NCI-H1092 (cell line): ENCODE measurements at regions not wholly inside any gene's neighbourhood (a gene's known extent, or its start where the extent isn't known, plus 50 kb on each side); places are given as distances from the start of the nearest gene placed in this dataset.

Experiments used
- DNase-seq: peaks from one replicate; lab custom pipeline; 2025; lab: John Stamatoyannopoulos, UW

DNA sequence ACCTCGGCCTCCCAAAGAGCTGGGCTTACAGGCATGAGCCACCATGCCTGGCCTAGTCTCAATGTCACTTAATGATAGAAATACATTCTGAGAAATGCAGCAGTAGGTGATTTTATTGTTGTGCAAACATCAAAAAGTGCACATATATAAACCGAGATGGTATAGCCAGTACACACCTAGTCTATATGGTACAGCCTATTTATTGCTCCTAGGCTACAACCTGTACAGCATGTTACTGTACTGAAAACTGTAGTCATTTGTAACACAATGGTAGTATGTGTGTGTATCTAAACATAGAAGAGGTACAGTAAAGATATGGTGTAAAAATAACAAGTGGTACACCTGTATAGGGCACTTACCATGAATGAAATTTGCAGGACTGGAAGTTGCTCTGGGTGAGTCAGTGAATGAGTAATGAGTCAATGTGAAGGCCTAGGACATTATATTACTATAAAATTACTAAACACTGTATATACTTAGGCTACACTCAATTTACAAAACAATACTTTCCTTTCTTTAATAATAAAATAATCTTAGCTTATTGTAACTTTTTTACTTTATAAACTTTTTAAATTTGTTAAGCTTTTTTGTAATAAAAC is 166.7 kb upstream of the SYT1 start:
- no peak for DNase-seq

DNA sequence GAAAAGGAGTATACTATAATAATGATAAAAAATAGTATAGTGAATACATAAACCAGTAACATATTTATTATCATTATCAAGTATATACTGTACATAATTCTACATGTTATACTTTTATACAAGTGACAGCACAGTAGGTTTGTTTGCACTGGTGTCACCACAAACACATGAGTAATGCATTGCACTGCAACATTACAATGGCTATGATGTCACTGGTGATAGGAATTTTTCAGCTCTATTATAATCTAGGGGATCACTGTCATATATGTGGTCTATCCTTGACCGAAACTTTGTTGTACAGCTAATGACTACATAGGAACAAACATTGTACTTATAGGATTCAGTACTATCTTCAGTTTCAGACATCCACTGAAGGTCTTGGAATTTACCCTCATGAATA is 165.8 kb upstream of the SYT1 start:
- DNase-seq = no peak

DNA sequence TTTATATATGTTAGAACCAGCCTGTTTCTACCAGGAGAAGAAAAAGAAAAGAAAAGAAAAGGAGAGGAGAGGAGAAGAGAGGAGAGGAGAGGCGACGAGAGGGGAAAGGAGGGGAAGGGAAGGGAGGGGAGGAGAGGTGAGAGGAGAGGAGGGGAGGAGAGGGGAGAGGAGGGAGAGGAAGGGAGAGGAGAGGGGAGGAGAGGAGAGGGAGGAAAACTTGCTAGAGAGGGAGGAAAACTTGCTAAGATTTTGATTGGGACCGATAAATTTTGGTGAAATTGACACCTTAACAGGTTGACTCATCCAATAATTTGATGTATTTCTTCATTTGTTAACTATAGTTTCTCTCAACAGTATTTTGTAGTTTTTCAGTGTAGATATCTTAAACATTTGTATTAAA is 164.0 kb upstream of the SYT1 start:
- no peak for DNase-seq

DNA sequence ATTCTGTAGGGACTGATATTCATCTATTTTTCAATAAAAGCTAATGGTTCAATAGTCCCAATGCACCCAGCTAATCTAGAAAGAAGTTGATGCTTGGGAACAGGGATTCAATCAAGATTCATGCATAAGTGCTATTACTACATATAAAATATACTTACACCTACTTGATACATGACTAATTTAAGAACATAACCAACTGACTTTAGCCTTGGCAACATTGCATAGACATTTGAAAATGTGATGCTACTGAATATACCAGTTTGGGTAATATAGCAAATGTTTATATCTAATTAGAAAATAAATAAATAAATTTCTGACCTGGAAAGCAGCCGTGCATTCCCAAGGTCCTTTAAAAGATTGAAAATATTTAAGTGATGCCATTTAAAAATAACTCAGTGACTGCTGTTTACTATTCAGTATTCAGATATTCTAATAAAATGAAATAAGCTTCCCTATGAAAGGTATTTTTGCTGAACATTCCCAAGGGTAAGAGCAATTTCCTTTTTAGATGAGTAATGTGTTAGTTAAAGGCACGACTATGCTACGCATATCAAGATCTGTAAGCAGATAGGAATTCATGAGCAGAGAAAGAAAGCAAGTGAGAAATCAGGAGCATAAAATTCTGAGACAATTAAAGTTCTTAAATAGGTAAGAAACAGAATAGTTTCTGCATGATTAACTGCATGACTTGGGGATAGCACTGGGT is 160.6 kb upstream of the SYT1 start:
- DNase-seq = no peak

DNA sequence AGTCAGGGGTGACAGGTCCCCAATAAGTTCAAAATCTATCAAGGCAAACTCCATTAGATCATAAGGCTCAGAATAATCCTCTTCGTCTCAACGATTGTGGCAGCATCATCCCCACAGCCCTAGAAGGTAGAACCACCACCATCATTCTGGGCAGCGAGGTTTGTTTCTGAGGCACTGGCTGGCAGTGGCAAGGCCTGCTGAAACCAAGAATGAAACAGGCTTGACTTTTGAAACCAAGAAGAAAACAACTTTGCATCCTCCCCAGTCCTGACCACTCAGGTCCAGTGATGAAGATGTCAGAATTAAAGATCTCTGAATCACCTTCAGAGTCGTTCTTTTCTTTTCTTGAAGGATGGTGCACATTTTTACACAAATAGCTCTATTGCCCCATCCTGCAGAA is 152.6 kb upstream of the SYT1 start:
- no peak for DNase-seq

DNA sequence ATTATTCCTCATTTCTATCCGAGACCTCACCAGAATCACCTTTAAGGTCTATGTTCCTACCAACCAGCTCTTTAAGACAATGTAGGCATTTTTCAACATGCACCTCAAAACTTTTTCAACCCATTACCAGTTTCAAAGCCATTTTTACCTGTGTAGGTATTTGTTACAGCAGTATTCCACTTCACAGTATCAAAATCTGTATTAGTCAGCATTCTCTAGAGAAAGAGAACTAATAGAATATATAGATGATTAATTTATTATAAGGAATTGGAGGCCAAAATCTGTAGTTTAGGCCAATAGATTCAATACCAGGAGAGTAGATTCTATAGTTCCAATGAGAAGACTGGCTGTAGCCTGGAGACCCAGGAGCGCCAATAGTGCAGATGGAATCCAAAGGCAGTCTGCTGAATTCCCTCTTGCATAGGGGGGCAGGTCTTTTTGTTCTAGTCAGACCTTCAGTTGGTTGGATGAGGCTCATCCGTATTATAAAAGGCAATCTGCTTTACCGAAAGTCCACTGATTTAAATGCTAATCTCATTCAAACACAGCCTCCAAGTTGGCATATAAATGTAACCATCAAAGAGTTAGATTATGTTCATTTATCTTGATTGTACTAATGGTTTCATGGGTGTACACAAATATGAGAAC is 151.6 kb upstream of the SYT1 start:
- DNase-seq = no peak

DNA sequence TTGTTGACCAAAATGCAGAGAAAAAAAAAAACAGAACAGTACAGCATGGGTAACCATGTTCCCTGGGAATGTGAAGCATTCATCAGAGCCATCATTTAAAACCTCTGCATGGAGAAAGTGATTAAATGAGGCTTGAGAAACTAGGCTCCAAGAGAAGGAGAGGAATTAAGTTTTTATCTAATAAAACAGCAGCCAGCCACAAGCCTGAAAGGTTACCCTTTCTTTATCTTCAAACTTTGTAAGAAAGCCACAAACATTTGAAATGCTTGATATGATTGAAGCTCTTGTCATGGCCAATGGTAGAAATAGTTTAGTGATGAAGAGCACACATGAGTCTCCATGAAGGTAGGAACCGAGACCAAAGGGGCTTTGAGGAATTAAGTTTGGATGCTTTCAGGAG is 144.9 kb upstream of the SYT1 start:
- no peak for DNase-seq

DNA sequence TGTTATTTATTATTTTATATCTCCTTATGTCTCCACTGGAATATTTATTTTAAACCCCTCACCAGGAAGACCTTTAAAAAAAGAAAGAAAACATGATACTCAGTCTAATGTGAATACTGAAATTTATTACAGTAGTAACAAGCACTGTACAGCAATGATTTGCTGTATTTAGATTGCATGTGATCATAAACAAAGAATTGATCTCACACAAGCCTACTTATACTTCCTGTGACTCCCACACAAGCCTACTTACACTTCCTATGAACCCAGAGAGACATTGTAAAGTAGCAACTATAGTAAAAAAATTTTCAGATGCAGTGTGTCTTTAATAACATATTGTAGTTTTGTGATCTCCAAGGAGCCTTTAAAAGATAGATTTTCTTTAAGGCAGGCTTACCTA is 142.7 kb upstream of the SYT1 start:
- DNase-seq = no peak

DNA sequence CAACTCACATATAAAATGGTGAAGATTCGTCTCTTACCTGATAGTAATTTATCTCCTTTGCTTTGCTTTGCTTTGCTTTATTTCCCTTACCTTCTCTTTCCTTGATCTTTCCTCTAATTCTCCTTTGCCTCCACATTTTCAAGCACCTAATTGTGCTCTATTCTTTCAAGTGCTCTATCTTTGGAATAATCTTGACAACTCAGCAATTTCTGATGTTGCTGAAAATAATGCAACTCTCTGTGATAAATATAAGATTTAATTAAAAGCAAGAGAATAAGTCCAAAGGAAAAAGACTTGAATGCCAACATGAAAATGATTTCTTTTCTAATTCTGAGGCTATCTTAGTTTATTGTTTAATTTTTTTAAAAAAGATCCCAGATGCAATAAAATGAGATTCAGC is 139.5 kb upstream of the SYT1 start:
- DNase-seq = no peak

DNA sequence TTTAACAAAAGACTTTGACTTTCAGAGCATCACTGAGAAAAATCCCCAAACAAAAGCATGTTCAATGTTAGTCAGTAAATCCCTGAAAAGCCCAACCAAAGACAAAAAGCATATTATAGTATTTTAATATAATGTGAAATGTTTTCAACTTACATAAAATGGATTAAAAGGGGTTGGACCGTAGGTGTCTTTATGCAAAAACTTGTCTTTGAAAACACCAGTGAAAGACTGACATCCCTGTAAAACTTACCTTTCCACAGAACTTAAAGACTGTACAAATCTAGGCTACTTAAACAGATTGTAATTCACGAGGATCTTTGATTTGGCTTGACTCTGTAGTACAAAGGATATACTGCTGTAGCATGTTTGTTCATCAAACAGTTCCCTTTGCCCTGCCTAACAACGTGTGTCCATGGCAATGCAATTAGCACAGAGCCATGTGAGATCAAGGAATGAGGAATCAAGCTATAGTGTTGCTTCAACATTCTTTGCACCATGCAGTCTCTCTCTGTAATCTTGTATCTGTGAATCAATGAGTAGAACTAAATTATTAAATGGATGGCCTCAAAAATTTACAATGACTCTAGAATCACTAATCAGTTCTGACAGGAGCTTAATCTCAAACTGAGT is 138.5 kb upstream of the SYT1 start:
- peak; percentile 3 for DNase-seq

DNA sequence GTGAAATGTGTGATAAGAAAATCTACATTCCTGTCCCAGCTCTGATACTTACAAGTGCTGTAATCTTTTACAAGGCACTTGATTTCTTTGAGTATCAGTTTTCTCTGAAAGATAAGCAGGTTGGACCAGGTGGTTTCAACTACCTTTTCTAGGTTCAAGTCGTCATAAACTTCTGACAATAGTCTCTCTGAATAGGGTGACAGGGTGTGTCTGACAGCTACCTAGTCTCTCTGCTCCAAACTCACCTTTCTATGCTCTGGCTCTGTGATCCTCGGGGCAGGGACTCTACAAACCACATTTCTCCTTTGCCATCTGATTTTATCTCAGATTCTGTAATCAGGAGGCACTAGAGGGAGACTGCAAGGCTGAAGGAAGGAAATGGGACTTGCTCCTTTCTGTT is 137.7 kb upstream of the SYT1 start:
- DNase-seq = no peak

DNA sequence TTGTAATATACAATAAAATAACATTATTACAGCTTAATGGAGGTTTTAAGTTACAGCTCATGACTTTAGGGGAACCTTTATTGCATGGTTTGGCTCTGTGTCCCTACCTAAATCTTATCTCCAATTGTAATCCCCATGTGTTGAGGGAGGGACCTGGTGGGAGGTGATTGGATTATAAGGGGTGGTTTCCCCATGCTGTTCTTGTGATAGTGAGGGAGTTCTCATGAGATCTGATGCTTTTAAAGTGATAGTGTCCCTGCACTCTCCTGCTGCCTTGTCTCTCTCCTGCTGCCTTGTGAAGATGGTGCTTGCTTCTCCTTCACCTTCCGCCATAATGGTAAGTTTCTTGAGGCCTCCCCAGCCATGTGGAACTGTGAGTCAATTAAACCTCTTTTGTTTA is 132.1 kb upstream of the SYT1 start:
- no peak for DNase-seq

DNA sequence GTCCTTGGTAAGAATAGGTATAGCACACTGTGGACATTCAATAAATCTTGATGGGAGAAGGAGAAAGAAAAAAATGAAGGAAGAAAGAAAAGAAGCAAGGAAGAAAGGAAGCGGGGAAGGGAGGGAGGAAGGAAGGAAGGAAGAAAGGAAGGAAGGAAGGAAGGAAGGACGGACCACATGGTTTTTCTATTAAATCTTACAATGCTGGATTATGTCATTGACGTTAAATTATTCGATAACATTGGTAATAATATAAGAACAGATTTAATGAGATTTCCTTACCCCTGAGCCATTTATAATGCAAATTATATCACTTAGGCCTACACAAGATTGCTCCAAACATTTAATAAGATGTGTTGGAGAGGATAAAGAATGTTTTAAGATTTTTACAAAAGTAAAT is 124.9 kb upstream of the SYT1 start:
- DNase-seq = no peak

DNA sequence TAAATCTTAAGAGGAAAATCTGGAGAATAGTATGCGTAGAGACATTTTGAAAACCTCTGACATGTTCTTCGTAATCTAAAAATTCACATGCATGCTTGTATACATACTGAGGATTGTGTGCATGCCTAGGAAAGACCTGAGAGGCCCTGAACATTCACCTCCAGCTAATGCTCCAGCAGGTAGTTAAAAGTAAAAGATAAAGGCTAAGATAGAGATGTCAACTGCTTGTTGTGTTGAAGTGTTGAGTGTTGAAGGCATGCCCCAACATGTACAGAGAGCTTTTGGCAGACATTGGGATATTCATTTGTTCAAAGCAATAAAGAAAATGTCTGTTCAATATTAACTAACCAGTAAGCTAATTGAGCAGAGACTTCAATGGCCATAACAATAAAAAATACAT is 118.6 kb upstream of the SYT1 start:
- DNase-seq = no peak

DNA sequence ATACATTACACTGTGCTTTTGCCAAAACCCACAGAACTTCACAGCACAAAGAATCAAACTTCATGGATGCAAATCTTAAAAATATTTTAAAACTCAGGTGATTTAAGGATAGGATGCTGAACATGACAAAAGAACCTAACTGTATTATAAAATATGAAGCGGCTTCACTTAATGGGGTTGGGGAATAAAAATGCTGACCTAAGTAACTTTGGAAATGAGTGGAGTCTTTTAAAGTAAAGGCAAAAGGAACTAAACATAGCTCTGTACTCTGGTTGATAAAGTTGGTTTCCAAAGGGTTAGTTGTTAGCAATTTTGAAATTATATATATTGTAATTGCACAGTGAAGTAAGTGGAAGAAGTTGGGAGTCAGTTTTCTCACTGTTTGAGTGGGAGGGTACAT is 111.5 kb upstream of the SYT1 start:
- no peak for DNase-seq

DNA sequence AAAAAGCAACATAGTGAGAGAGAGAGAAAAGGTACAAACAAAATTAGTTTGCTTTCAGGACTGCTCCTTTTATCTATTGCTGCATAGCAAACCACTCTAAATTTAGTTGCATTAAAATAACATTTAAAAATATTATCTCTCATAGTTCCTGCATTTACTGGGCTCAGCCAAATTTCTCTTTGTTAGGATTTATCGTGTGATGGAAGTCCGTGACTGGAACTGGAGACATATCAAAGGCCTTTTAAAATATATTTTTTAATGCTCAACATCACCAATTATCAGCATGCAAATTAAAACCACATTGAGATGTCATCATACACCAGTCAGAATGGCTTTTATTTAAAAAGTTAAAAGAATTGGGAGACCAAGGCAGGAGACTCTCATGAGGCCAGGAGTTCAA is 107.6 kb upstream of the SYT1 start:
- DNase-seq = no peak

DNA sequence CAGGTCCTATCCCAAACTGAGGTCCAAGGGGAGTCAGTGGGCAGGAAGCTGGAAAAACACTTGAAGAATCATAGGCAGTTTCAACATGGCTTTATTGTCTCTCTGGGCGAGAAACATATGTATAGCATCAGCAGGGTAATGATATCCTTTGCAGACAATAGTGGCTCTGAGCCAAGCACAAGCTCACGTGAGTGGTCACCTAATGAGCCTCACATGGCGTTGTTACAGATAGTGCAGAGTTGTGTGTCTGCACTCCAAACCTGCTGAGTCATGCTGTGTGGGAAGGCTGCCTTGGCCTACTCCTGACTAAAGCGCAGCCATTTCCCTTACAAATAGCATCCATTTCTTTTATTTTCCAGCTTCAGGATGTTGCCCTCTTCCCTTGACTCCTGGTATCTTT is 105.2 kb upstream of the SYT1 start:
- DNase-seq = no peak

DNA sequence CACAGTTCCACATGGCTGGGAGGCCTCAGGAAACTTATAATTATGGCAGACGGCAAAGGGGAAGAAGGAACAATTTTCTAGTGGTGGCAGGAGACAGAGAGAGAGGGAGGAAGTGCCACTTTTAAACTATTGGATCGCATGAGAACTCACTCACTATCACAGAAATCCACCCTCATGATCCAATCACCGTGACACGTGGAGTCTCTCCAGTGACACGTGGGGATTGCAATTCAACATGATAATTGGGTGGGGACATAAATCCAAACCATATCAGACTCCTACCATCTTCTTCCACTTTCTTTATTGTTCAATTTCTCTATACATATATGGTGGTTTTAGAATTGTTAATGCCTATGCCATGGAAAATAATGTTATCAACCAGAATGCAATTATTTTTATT is 103.7 kb upstream of the SYT1 start:
- DNase-seq = no peak

DNA sequence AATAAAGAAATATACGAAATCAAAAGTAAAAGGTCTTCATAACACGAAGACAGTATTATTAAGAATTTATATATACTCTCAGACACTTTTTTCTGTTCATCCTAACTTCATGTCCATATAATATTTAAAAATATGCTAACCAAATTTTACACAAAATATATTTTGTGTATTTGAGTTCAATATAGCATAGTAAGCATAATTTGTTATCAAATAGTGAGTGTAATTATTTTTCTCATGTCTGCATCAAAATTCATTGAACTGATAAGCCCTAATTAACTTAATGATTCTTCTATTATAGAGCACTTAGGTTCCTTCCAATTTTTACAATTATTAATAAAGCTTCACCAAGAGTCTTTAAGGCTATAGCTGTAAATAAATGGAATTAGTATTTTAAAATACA is 99.7 kb upstream of the SYT1 start:
- DNase-seq = no peak

DNA sequence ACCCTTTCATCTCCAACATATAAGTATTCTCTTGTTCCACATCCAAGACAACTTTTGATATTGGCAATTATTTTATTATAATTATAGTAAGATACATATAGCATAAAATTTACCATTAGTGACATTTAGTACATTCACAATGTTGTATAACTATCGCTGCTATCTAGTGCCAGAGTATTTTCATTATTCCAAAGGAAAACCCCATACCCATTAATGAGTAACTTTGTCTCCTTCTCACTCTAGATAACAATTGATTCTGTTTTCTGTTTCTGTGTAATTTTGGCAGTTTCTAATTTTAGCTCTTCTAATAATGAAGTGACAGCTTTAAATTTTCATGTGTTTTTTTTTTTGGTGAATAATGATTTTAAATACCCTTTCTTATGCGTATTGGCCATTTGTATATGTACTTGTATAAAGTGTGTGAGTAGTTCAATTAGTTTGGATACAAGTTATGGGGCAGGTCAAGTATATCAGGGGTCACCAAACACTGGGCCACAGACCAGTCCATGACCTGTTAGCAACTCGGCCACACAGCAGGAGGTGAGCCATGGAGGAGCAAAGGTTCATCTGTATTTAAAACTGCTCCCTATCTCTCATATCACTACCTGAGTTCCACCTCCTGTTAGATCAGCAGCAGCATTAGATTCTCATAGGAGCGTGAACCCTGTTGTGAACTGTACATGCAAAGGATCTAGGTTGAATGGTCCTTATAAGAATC is 97.2 kb upstream of the SYT1 start:
- no peak for DNase-seq

DNA sequence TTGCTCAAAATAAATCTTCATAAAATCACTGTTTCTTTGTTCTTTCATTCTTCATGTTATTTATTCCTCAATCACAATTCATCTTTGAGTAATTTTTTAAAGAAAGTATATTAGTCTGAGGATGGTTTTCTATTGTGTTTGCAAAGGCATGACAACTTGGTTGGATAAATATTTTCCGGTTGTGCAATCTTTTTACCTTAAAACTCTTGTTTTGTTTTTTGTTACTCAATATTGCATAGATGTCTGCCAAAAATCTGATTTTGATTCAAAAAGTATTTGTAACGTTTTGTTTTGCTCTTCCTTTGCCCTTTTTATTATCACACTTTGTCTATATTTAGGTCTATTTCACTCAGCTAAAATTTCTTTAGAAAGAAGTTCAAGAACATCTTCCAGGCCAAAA is 86.2 kb upstream of the SYT1 start:
- DNase-seq = no peak

DNA sequence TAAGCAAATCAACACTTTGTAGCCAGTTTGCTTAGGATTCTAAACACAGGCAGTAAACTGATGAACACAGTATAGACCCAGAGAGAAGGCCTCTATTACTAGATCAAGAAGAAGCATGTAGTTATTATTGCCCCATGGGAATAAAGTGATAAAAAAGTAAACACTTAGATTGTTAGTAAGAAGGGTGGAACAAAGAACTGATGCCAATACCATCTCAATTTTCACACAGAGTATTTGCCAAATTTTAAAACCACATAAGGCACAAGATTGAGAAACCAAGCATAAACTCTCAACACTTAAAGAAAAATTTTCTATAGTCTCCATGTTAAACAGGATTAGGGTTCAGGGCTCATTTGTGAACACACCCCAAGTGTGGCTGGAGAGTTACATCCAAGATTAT is 77.0 kb upstream of the SYT1 start:
- DNase-seq = no peak

DNA sequence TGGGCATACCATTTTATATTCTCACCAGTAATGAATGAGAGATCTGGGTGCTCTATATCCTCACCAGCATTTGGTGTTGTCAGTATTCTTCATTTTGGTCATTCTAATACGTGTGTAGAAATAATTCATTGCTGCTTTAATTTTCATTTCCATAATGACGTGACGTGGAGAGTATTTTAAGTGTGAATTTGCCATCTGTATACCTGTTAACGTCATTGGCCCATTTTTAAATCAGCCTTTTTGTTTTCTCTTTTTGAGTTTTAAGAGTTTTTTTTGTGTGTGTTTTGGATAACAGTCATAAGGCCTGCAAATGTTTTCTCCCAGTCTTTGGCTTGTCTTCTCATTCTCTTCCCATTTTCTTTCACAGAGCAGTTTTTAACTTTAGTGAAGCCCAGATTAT is 74.4 kb upstream of the SYT1 start:
- DNase-seq = no peak
